Erythroblast (primary cell): ENCODE measurements at regions not wholly inside any gene's neighbourhood (a gene's known extent, or its start where the extent isn't known, plus 50 kb on each side); places are given as distances from the start of the nearest gene placed in this dataset.

Experiments used
- GATA1 ChIP-seq: IDR thresholded peaks from 2 replicates; pipeline ENCODE4 v1.6.1; 2011; ENCODE audit warnings: low read depth, mild to moderate bottlenecking, control low read depth, low read length, moderate library complexity
- POLR2A ChIP-seq: IDR thresholded peaks from 2 replicates; pipeline ENCODE4 v1.6.1; 2011; ENCODE audit warnings: mild to moderate bottlenecking, low read length

GRCh38 chr6:150684161-150684560, 84.5 kb downstream of the PLEKHG1 start:
- TF ChIP-seq POLR2A (no peak), GATA1 (no peak)
